ENCODE measurements at regions not wholly inside any gene's neighbourhood (a gene's known extent, or its start where the extent isn't known, plus 50 kb on each side); places are given as distances from the start of the nearest gene placed in this dataset.

DNA sequence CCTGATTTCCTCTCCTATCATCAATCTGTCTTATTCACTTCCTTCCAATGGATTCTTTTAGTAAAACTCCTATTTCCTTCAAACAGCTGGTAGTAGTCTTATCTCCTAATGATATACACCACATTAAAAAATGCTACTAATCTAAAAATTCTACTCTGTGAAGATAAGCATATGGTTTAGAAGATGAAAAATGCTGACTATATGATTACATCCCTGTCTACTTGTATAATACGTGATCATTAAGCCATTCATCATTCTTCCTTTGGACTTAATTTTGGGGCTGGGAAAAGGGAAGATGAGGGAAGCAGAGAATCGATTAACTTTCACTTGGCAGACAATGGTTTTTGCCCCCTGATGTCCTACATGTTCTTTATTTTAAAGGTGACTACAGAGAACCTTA lies 453.1 kb downstream of the NSUN3 start:
- TF ChIP-seq, protein P1, sequence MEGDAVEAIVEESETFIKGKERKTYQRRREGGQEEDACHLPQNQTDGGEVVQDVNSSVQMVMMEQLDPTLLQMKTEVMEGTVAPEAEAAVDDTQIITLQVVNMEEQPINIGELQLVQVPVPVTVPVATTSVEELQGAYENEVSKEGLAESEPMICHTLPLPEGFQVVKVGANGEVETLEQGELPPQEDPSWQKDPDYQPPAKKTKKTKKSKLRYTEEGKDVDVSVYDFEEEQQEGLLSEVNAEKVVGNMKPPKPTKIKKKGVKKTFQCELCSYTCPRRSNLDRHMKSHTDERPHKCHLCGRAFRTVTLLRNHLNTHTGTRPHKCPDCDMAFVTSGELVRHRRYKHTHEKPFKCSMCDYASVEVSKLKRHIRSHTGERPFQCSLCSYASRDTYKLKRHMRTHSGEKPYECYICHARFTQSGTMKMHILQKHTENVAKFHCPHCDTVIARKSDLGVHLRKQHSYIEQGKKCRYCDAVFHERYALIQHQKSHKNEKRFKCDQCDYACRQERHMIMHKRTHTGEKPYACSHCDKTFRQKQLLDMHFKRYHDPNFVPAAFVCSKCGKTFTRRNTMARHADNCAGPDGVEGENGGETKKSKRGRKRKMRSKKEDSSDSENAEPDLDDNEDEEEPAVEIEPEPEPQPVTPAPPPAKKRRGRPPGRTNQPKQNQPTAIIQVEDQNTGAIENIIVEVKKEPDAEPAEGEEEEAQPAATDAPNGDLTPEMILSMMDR (IDR thresholded peaks at IDR 0.05) = no peak
- TF ChIP-seq EP300 (IDR thresholded peaks at IDR 0.05) (no peak), POLR2AphosphoS5 (IDR thresholded peaks at IDR 0.05) (no peak)
